ENCODE measurements at regions not wholly inside any gene's neighbourhood (a gene's known extent, or its start where the extent isn't known, plus 50 kb on each side); places are given as distances from the start of the nearest gene placed in this dataset.

- TF ChIP-seq CTCF (IDR thresholded peaks at IDR 0.05; ENCODE audit: control extremely low read depth in 1 of 3, insufficient read depth in 1 of 3, low read depth in 1 of 3, low read length in 3 of 3): no peak
- TF ChIP-seq YY1 (IDR thresholded peaks at IDR 0.05; ENCODE audit: low read depth, low read length): no peak
- no peak for TF ChIP-seq POU5F1 (IDR thresholded peaks at IDR 0.05; ENCODE audit: low read depth, low read length)
- no peak for TF ChIP-seq SRF (IDR thresholded peaks at IDR 0.05; ENCODE audit: low read depth, low read length)
- no peak for TF ChIP-seq TCF12 (IDR thresholded peaks at IDR 0.05; ENCODE audit: low read depth, low read length)
Measured at GRCh38 chr22:25488244-25489020, 76.0 kb upstream of the GRK3 start (continued).

Data from H1 (cell line).